Glomerular visceral epithelial cell (primary cell): ENCODE measurements at regions not wholly inside any gene's neighbourhood (a gene's known extent, or its start where the extent isn't known, plus 50 kb on each side); places are given as distances from the start of the nearest gene placed in this dataset.

Experiments
- DNase-seq: peaks from one replicate; pipeline ENCODE4 v3.0.0-alpha.2; 2016; ENCODE audit errors: extremely low spot score

DNA sequence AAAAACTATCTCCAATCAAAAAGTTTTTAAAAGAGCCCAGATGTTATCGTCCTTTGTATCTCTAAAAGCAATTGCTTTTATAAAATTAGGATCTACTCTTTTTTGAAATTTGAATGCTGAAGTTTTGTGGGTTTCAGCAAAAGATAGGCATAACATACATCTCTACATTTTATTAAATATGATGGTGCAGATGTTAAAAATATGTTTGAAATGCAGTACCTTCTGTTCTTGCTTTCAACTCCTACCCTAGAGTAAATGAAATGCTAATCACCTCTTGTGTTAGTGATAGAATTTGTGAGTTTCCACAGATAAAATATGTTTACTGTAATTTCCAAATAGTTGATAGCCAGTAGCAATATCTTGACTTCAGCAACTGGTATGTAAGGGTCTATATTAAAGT lies 95.7 kb upstream of the VPREB1 start:
- no peak for DNase-seq

DNA sequence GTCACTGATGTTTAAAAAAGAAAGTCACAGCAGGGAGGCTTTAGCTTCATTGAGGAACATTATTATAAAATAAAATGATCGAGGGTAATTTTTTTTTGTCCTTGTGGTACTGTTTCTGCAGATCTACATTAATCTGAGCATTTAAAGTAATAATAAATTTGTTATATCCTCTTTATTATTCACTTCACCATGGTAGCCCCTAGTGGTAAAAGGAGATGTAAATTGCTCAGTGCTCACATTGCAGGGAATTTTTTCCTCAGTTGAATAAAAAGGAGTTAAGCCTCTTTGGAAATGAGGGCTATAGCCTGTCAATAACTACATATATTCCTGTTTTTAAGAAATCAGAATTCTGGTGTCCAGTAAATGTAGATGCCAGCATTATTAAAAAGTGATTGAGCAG lies 99.7 kb upstream of the VPREB1 start:
- no peak for DNase-seq

DNA sequence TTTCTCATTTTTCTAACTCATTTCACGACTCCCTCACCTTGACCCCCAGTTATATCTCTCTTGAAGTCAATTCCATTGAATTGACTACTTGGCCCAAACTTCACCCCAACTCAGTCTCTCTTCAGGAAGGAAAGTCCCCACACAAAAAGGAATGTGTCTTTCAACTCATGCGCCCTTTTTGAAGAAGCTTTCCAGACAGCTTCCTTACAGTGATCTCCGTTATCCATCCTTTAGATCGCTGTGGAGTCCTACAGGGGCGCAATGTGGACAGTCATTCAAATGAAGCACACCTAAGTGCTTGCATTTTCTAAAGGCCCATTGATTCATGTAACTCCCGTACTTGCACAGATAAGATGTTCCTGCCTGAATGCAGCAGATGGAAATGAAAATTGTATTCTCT lies 101.1 kb upstream of the VPREB1 start:
- DNase-seq, result no peak

DNA sequence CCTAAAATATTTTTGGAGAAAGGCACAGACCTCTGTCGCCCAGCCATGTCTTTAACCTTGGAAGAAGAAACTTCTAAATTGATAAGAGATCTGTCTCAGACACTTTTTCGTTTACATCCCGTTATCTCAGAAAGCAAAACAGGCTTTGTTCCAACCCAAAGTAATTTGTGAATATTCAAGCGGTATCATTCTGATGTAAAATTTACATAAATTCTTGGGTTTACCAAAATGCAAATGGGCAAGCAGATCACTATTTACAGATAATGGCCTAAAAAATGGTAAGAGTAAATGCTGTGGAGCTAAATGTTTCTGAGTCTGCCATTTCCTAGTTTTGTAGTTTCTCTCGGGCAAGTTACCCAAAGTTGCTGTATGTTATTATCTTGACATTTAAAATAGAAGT lies 101.9 kb upstream of the VPREB1 start:
- no peak for DNase-seq

DNA sequence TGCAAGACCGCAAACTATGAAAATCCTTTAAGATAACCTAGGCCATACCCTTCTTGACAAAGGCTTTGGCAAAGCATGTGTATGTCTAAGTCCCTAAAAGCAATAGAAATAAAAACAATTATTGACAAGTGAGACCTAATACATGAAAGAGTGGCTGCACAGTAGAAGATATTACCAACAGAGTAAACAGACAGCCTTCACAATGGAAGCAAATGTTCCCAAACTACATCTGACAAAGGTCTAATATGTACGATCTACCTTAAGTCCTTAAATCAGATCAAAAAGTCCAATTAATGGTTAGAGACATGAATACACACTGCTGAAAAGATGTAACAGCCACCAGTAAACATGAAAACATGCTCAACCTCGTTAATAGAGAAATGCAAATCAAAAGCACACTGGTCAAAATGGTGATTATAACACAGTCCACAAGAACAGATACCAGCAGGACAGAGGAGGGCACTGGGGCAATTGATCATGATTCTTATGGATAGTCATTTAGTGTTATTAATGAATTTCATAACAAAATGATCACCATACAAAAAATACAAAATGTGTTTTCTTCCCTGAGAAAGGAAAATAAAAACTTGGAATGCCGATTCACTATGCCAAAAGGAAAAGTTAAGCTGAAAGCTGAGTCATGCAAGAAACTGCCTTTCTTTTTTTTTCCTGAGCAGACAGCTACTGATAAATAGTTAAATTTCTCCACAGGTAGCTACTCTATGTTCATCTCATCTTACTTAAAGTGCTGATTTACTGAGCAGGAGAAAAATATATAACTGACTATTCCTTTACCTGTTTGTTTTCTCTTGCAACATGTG lies 102.6 kb upstream of the VPREB1 start:
- no peak for DNase-seq

DNA sequence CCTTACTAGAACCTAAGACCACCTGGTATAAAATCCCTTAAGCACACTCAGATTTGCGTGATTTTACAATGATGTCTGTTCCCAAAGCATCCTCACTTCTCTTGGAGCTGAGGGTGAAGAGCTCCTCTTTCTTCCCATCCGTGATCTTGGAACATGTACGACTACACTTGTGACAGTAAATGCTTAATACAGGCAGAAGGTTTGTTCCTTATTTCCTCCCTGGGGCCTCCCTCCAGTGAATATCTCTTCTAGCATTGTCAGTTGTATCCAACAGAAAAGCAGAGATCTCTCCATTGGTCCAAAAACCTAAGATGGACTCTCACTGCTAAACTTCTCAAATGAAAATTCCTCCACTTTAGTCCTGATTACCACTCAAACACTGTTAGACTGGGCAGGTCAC lies 103.6 kb upstream of the VPREB1 start:
- DNase-seq, result no peak

DNA sequence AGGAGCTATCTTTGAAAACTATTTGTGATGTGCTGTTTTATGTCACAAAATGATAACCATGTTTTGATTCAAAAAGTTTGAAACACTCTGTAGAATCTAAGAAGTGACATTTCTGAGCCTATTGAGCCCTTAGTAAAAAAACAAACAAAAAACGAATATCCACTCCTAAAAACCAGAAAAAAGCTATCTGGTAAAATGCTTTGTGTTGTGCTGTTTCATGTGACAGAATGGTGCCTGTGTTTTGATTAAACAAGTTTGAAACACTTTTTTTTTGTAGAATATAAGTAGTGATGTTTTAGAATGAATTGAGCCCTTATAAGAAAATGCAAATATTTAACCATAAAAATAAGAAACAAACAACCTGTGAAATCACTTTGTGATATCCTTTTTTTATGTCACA lies 105.2 kb upstream of the VPREB1 start:
- no peak for DNase-seq

DNA sequence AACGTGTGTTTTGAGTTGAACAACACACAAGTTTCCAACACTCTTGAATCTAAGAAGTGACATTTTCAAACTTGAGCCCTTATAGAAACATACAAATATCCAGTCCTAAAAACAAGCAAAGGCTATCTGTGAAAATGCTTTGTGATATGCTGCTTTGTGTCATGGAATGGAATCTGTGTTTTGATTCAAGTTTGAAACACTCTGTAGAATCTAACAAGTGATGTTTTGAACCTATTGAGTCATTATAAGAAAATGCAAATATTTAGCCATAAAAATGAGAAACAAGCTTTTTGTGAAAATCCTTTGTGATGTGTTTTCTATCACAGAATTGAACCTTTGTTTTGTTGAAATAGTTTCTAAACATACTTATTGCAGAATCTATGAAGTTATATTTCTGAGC lies 105.7 kb upstream of the VPREB1 start:
- no peak for DNase-seq

DNA sequence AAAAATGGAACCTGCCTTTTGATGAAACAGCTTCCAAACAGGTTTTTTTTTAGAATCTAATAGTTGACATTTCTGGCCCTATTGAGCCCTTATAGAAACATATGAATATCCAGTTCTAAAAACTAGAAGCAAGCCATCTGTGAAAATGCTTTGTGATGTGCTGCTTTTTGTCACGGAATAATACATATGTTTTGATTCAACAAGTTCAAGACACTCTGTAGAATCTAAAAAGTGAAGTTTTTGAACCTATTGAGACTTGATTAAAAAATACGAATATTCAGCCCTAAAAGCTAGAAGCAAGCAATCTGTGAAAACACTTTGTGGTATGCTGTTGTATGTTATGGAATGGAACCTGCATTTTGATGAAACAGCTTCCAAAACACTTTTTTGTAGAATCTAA lies 106.7 kb upstream of the VPREB1 start:
- no peak for DNase-seq

DNA sequence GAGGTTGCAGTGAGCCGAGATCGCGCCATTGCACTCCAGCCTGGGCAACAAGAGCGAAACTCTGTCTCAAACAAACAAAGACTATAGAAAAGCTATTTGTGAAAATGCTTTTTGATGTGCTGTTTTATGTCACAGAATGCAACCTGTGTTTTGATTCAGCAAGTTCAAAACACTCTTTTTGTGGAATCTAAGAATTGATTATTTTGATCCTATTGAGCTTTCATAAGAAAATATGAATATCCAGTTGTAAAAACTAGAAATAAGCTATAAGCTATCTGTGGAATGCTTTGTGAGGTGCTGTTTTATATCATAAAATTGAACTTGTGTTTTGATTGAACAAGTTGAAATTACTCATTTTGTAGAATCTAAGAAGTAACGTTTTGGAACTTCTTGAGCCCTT lies 110.7 kb upstream of the VPREB1 start:
- DNase-seq, result no peak

DNA sequence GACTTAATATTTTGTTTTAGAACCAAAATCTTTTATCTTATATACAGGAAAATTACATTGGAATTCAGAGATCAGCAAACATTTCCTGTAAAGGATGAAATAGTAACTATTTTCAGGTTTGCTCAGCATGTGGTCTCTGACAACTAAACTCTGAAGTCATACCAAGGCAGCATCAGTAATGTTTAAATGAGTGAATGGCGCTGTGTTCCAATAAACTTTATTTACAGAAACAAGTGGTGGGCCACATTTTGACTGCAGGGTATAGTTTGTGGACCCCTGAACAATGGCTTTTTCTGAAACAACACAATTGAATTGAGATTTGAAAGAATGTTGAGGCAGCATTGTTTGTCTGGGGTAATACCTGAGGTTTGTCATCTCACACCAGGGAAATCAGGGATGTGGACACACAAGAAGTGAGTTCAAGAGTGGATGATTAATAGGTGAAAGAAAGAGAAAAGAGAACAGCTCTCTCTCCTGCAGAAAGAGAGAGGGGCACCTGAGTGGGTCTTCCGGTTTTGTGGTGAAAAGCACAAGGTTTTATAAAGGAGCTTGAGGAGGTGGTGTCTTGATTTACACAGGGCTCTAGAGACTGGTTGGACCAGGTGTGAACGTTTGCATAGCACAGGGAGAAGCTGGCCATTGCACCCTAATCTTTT lies 113.5 kb upstream of the VPREB1 start:
- DNase-seq, result no peak

DNA sequence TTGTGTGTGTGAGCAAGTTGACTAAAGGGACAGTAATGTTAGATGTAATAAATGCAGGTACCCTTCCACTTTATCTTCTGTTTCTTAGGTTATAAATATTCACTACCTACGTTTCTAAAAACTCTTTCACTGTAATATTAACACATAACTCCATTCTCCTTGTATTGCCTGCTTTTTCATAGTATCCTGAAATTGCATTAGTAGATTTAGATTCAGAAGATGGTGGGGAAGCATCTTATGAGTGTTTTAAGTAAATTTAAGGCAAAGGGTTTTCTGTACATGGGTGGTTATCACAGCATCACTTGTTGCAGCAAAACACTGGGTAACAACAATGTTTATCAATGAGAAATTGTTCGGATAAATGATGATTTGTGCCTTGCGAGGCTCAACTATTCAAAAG lies 115.2 kb upstream of the VPREB1 start:
- no peak for DNase-seq

DNA sequence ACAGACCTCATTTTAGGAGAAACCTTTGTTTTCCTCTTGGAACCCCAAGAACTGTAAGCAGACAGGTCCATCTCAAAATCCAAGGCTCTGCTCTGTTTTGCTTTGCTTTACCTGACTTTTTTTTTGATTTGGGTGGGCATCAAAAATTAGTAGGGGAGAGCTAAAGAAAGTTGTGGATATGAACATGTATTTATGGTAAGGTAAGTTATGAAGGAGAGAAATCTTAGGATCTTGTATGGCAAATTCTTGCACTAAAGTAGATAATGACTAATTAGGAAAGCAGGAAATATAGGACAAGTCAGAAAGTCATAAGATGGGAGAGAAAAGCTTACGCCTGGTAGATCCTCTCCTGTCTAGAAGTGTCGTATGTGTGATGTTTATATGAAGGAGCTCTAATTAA lies 116.1 kb upstream of the VPREB1 start:
- DNase-seq, result no peak

DNA sequence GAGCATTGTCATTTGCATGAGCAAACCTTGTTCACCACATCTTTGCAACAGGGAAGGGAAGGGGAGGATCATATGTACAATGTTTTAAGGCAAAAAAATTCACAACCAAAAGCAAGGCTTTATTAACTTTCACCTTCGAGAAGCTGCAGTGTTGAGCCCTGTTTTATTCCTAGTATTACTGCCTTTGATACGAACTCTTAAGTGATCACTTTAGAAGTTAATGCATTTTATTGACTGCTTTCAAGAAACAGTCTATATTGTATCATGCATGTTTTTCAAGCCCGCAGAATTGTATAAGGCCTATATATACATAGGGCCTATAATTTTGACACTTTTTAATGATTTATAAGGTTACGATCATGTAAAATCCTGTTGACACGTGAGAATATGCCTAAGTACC lies 117.5 kb upstream of the VPREB1 start:
- no peak for DNase-seq

DNA sequence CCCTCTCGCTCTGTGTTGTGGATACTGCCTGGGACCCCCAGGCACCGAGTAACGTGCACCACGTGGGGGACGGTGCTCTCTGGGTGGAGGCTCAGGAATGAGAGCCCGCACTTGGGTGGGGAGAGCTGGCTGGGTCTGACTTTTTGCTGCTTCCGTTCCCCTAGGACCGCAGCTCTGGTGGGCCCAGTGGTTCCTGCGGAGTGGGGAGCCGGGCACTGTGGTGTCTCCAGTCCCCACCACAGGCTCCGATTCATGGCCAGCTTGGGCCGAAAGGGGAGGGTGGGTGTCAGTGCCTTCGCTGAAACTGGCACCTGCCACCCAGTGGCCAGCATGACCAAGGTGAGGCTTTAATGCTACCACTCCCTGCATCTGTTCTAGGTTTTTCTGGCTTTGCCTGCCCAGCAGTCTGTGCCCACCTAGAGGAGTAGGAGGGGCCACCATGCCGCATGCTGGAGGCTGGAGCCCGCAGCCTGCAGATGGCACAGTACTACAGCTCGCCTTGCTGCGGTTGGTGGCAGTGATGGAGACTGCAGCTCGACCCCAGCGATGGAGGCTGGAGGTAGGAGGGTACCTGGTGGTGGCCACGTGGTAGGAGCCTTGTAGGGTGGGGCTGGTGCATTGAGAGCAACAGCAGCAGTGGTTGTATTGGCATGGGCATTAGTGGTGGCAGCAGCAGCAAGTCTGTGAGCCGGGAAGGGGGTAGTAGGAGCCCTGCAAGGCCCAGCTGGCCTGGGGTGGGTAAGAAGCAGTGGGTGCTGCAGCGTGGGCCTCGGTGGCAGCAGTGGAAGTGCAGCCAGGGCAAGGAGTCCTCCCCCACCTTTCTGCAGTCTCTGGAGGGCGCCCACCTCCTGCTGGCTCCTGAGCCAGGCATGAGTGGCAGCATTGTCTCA lies 118.8 kb upstream of the VPREB1 start:
- DNase-seq, result no peak

DNA sequence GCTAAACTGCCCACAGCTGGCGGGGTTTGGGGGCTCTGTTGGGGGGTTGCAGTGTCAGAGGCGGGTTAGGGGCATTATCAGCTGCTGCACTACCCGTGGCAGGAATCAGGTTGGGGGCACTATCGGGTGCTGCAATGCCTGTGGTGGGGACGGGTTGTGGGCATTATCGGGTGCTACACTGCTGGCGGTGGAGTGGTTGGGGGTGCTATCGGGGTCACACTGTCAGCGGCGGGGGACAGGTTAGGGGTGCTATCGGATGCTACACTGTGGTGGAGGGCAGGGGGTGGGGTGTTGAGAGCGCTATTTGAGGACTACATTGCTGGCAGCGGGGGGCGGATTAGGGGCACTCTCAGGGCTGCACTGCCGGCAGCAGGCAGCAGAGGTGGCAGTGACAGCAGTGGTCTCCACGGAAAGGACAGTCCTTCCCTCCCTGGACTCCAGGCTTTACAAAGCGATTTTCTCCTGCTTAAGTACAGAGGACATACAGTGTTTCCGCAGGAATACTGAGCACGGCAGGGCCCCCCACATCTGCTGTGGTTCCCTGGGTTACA lies 119.5 kb upstream of the VPREB1 start:
- DNase-seq, result no peak

DNA sequence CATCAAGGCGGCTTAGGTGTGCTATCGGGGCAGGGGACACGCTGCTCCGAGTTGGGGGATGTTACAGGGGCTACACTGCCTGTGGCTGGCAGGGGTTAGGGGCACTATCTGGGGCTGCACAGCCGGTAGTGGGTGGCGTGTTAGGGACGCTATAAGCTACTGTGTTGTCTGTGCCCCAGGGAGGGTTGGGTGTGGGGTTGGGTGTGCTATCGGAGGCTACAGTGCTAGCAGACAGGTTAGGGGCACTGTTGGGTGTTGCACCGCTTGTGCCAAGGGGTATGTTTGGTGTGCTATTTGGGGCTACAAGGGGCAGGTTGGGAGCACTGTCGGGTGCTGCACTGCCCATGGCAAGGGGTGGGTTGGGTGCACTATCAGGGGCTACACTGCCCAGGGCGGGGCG lies 120.2 kb upstream of the VPREB1 start:
- no peak for DNase-seq

DNA sequence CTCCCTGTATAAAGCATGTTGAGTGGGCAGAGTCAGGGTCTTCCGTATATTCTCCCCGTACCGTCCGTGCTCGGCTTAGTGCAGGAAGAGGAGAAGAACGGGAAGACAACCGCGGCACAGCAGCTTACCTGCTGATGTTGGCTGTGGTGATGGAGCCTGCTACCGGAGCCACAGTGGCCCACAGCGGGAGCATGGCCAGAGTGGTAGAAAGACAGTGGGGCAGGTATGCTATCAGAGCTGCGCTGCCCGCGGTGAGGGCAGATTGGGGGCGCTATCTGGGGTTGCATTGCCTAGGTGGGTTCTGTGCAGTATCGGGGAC lies 120.7 kb upstream of the VPREB1 start:
- DNase-seq, result no peak

DNA sequence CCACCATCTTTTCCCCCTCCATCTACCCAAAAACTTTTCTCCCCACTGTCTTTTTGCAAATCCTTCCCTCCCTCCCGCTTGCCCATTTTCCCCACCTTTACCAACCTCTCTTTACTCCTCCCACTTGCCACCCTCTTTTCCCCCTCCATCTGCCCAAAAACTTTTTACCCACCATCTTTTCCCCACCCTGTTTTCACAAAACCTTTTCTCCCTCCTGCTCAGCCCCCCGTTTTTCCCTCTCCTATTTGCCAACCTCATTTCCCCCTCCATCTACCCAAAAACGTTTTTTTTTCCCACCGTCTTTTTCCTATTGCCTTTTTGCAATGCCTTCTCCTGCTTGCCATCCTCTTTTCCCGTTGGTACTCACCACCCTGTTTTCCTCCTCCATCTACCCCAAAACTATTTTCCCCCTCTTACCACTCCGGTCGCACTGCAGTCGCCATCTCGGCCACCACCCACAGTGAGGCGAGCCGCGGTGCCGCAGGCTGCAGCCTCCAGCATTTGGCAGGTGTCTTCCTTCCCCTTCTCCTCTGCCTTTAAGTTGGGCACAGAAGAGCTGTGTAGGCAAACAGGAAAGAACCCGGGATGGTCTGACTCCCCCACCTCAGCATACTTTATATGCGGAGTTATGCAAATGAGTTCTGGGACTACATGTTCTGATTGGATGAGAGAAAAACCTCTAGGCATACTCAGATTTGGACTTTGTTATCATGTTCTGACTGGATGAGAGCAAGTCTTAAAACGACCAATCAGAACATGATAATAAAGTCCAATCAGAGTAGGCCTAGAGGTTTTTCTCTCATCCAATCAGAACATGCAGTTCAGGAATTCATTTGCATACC lies 121.2 kb upstream of the VPREB1 start:
- DNase-seq, result no peak

DNA sequence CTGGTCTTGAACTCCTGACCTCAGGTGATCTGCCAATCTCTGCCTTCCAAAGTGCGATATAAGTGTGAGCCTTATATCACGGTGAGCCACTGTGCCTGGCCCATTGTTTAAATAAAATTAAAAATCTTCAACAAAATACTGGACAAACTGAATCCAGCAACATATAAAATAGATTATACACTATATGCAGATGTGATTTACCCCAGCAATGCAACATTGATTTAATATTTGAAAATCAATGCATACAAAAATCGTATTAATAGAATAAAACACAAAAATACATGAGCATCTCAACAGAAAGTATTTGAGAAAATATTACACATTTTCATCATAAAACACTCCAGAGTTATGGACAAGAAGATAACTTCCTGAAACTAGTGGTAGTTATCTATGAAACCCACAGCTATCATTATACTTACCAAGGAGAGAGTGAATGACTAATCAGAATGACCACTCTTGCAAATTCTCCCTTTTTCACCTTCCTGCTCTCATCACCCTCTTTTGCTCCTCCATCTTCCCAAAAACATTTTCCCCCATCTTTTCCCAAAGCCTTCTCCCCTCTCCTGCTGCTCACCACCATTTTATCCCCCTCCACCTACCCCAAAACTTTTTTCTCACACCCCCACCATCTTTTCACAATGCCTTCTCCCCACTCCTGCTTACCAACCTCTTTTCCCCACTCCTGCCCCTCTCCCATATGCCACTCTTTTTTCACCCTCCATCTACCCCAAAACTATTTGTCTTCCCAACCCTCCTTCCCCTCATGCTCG lies 122.1 kb upstream of the VPREB1 start:
- no peak for DNase-seq

DNA sequence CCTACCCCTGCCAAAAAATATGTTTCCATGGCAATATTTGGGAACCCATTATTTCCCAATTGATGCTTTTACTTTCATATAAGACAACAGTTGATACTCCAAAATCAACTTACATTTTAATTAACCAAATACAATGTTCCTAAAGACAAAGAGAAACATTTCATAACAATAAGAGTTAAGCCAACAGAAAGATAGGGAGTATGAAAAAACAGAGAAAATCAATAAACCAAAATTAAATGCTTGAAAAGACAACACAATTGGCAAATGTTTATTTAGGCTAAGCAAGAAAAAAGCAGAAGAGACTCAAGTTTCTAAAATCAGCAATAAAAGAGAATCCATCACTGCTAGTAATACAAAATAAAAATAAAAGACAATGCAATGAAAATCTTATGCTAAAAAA lies 123.1 kb upstream of the VPREB1 start:
- DNase-seq, result no peak
